H1 (cell line): ENCODE measurements at regions not wholly inside any gene's neighbourhood (a gene's known extent, or its start where the extent isn't known, plus 50 kb on each side); places are given as distances from the start of the nearest gene placed in this dataset.
"Not testable (repeated sequence)": the region's sequence is repeated elsewhere in the genome, so short reads cannot be mapped to it uniquely, and the experiment has no call there.

ENCODE experiments used
- CTCF ChIA-PET: fragments of 300-600 bp; sonication (Branson Sonifier 250); formaldehyde crosslinking; loops from one replicate; lab custom pipeline; 2021; ENCODE audit not compliant: partially characterized antibody; lab: Charles Lee
- POLR2A ChIA-PET: fragments of 300-600 bp; sonication (Branson Sonifier 250); formaldehyde crosslinking; loops from one replicate; lab custom pipeline; 2021; ENCODE audit warnings: inconsistent platforms; ENCODE audit not compliant: partially characterized antibody; lab: Charles Lee
- DNase-seq, 2 experiments: peaks; one replicate each; pipeline versions ENCODE4 v3.0.0 to v3.0.0-alpha.2; 2010 to 2022; ENCODE audit warnings: low spot score in 2 of 2, low read depth in 1 of 2, mixed read lengths in 1 of 2
- FAIRE-seq: peaks from 2 replicates; lab custom pipeline; 2011; peaks lifted over from hg19 to GRCh38; lab: Jason Lieb, UNC
- H2AFZ ChIP-seq: 2 replicates; pipeline ENCODE4 v1.8.1; 2012; ENCODE audit warnings: low read length, inconsistent platforms
- H2AK5ac ChIP-seq: 2 replicates; pipeline ENCODE4 v1.6.1; 2013; ENCODE audit warnings: low read depth, low read length
- H2BK120ac ChIP-seq: replicated peaks from 2 replicates; pipeline ENCODE3; 2013; ENCODE audit warnings: low read depth, low read length, inconsistent platforms
- H2BK12ac ChIP-seq: 2 replicates; pipeline ENCODE4 v1.6.1; 2013; ENCODE audit warnings: low read depth, low read length
- H2BK15ac ChIP-seq: 2 replicates; pipeline ENCODE4 v1.6.1; 2013; ENCODE audit warnings: low read length
- H2BK20ac ChIP-seq: 2 replicates; pipeline ENCODE4 v1.6.1; 2013; ENCODE audit warnings: low read length
- H2BK5ac ChIP-seq: 2 replicates; pipeline ENCODE4 v1.6.1; 2013; ENCODE audit warnings: low read depth, low read length
- H3K14ac ChIP-seq: 2 replicates; pipeline ENCODE4 v1.6.1; 2013; ENCODE audit warnings: inconsistent platforms; ENCODE audit not compliant: insufficient read length
- H3K18ac ChIP-seq: 2 replicates; pipeline ENCODE4 v1.6.1; 2013; ENCODE audit warnings: low read length; ENCODE audit errors: extremely low read depth
- H3K23ac ChIP-seq: 2 replicates; pipeline ENCODE4 v1.6.1; 2013; ENCODE audit warnings: inconsistent platforms; ENCODE audit not compliant: insufficient read length
- H3K23me2 ChIP-seq: 2 replicates; pipeline ENCODE4 v1.6.1; 2013; ENCODE audit warnings: low read depth, low read length
- H3K27ac ChIP-seq: 2 replicates; pipeline ENCODE4 v1.6.1; 2011; ENCODE audit warnings: low read depth, low read length, inconsistent platforms
- H3K27me3 ChIP-seq, 4 experiments: replicated peaks in 1 of 4; 1 replicate in 1 of 4; 2 replicates in 3 of 4; pipeline versions ENCODE4 v1.6.1 to v1.8.1; 2011 to 2013; ENCODE audit warnings: low read length in 3 of 4, mild to moderate bottlenecking in 3 of 4, inconsistent platforms in 2 of 4, mixed read lengths in 2 of 4, moderate library complexity in 1 of 4; ENCODE audit not compliant: control insufficient read depth in 3 of 4, insufficient read depth in 3 of 4; ENCODE audit errors: extremely low read depth in 1 of 4
- H3K36me3 ChIP-seq, 4 experiments: 2 replicates each; pipeline versions ENCODE4 v1.6.1 to v1.8.1; 2011 to 2013; ENCODE audit warnings: mild to moderate bottlenecking in 4 of 4, low read length in 3 of 4, moderate library complexity in 2 of 4, control low read depth in 1 of 4, inconsistent platforms in 1 of 4; ENCODE audit not compliant: insufficient read depth in 4 of 4, control insufficient read depth in 2 of 4
- H3K4ac ChIP-seq: replicated peaks from 2 replicates; pipeline ENCODE3; 2013; ENCODE audit warnings: low read length, low read depth, mixed read lengths, inconsistent platforms; ENCODE audit not compliant: insufficient read length
- H3K4me1 ChIP-seq, 4 experiments: replicated peaks in 1 of 4; 1 replicate in 1 of 4; 2 replicates in 3 of 4; pipeline versions ENCODE4 v1.6.1 to v1.8.1; 2011 to 2013; ENCODE audit warnings: low read length in 3 of 4, inconsistent platforms in 2 of 4, mixed read lengths in 1 of 4; ENCODE audit not compliant: insufficient read depth in 4 of 4, control insufficient read depth in 3 of 4
- H3K4me2 ChIP-seq, 2 experiments: 2 replicates each; pipeline versions ENCODE4 v1.6.1 to v1.8.1; 2011 to 2013; ENCODE audit warnings: low read depth in 2 of 2, low read length in 2 of 2, control low read depth in 1 of 2, inconsistent platforms in 1 of 2, mild to moderate bottlenecking in 1 of 2; ENCODE audit not compliant: insufficient read depth in 1 of 2
- H3K4me3 ChIP-seq, 4 experiments: fragments of 200-600, 300-600 bp in 1 of 4; sonication (generic), shearing (Covaris generic), sonication (Bioruptor Twin) in 1 of 4; 2 replicates each; pipeline versions ENCODE4 v1.5.1 to v1.8.1; 2011 to 2016; ENCODE audit warnings: low read length in 4 of 4, low read depth in 3 of 4, control low read depth in 2 of 4, inconsistent platforms in 2 of 4, mild to moderate bottlenecking in 2 of 4, mixed read lengths in 1 of 4, moderate library complexity in 1 of 4; ENCODE audit not compliant: insufficient read depth in 2 of 4; ENCODE audit errors: extremely low read depth in 1 of 4
- H3K56ac ChIP-seq: replicated peaks from 2 replicates; pipeline ENCODE3; 2013; ENCODE audit warnings: low read depth, mild to moderate bottlenecking, mixed read lengths, low read length, inconsistent platforms; ENCODE audit not compliant: insufficient read length
- H3K79me1 ChIP-seq: 2 replicates; pipeline ENCODE4 v1.6.1; 2013; ENCODE audit warnings: low read depth, low read length, control low read depth
- H3K79me2 ChIP-seq, 2 experiments: 2 replicates each; pipeline versions ENCODE4 v1.6.1 to v1.8.1; 2012 to 2013; ENCODE audit warnings: low read length in 2 of 2, mild to moderate bottlenecking in 2 of 2, inconsistent platforms in 1 of 2; ENCODE audit not compliant: insufficient read depth in 2 of 2, control insufficient read depth in 1 of 2
- H3K9ac ChIP-seq, 4 experiments: replicated peaks in 1 of 4; 1 replicate in 1 of 4; 2 replicates in 3 of 4; pipeline versions ENCODE4 v1.6.1 to v1.8.1; 2011 to 2013; ENCODE audit warnings: low read depth in 3 of 4, low read length in 3 of 4, control low read depth in 2 of 4, mild to moderate bottlenecking in 2 of 4, moderate library complexity in 2 of 4, inconsistent platforms in 1 of 4; ENCODE audit errors: extremely low read depth in 1 of 4
- H3K9me3 ChIP-seq, 2 experiments: 2 replicates each; pipeline versions ENCODE4 v1.6.1 to v1.8.1; 2012 to 2013; ENCODE audit warnings: mild to moderate bottlenecking in 2 of 2, moderate library complexity in 2 of 2, control low read depth in 1 of 2, inconsistent platforms in 1 of 2, low read depth in 1 of 2, low read length in 1 of 2, mixed read lengths in 1 of 2; ENCODE audit not compliant: insufficient read depth in 2 of 2
- H4K20me1 ChIP-seq, 2 experiments: replicated peaks in 1 of 2; 2 replicates each; pipeline versions ENCODE3 to v1.8.1; 2011 to 2013; ENCODE audit warnings: inconsistent platforms in 2 of 2, low read length in 2 of 2, mild to moderate bottlenecking in 1 of 2; ENCODE audit not compliant: insufficient read depth in 2 of 2, control insufficient read depth in 1 of 2
- H4K5ac ChIP-seq: 2 replicates; pipeline ENCODE4 v1.6.1; 2013; ENCODE audit warnings: low read length, low read depth, mixed read lengths, inconsistent platforms; ENCODE audit not compliant: insufficient read length
- H4K8ac ChIP-seq: 2 replicates; pipeline ENCODE4 v1.8.0; 2013; ENCODE audit warnings: mild to moderate bottlenecking, moderate library complexity, low read length, inconsistent platforms; ENCODE audit not compliant: insufficient read depth; ENCODE audit errors: extremely low read depth
- H4K91ac ChIP-seq: replicated peaks from 2 replicates; pipeline ENCODE3; 2013; ENCODE audit warnings: low read length, mixed read lengths, inconsistent platforms; ENCODE audit not compliant: insufficient read length
- EP300 ChIP-seq, 2 experiments: IDR thresholded peaks; 1 replicate in 1 of 2; 2 replicates in 1 of 2; pipeline ENCODE4 v1.6.1; 2011 to 2012; ENCODE audit warnings: low read depth in 2 of 2, low read length in 2 of 2, mild to moderate bottlenecking in 2 of 2, borderline replicate concordance in 1 of 2, inconsistent platforms in 1 of 2, moderate library complexity in 1 of 2
- KDM4A ChIP-seq: IDR thresholded peaks from one replicate; pipeline ENCODE4 v1.7.1; 2012; ENCODE audit warnings: low read depth, mild to moderate bottlenecking, moderate library complexity, low read length, inconsistent platforms; ENCODE audit not compliant: severe bottlenecking
- WGBS, 2 experiments: shearing (Covaris generic) in 1 of 2; methylation state at CpG; one replicate each; pipeline versions ENCODE4 v1.1.6 to v1.1.7; 2013 to 2015; ENCODE audit warnings: low lambda C conversion rate in 2 of 2, mixed read lengths in 2 of 2, inconsistent platforms in 1 of 2, low coverage in 1 of 2, missing lambda C conversion rate in 1 of 2; ENCODE audit not compliant: insufficient replicate concordance in 2 of 2, insufficient coverage in 1 of 2, insufficient read length in 1 of 2; ENCODE audit errors: extremely low coverage in 1 of 2, missing lambda C conversion rate in 1 of 2; 5-methylcytosine and 5-hydroxymethylcytosine counted together

- H2BK12ac ChIP-seq = no peak overlapping the region
Observed at GRCh38 chr6:76495909-76496308, 423.4 kb upstream of the IMPG1 start.

DNA sequence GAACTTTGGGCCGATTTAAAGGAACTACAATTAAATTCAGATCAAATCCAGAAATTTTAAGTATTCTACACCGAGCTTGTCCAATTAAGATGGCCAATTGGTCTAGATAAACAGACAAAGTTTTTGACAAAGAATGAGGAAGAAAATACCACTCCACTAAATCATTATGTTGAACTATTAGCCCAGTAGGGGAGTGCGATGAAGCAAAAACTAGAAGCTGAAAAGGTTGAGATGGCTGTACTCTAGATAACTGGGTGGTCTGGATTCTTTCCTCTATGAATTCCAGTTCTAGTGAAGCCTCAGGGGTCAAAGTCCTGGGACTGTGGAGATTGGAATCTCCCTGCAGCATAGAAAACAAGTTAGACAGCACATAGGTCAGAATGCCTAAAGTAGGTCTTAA lies 418.9 kb upstream of the IMPG1 start:
- H3K4ac ChIP-seq, H3K18ac ChIP-seq, H3K23ac ChIP-seq, H2AFZ ChIP-seq, H3K23me2 ChIP-seq, H3K36me3 ChIP-seq, H2BK12ac ChIP-seq, H3K14ac ChIP-seq, H3K4me3 ChIP-seq, CTCF ChIA-PET, H3K9me3 ChIP-seq, H2BK15ac ChIP-seq, H2AK5ac ChIP-seq, H3K4me1 ChIP-seq, H3K79me1 ChIP-seq, H3K79me2 ChIP-seq, POLR2A ChIA-PET, H3K4me2 ChIP-seq, H2BK20ac ChIP-seq, FAIRE-seq, H3K9ac ChIP-seq, H4K8ac ChIP-seq, H4K5ac ChIP-seq, H4K20me1 ChIP-seq, H3K56ac ChIP-seq, H2BK5ac ChIP-seq, H3K27me3 ChIP-seq, H3K27ac ChIP-seq, DNase-seq, H2BK120ac ChIP-seq, H4K91ac ChIP-seq: not testable (repeated sequence)
- 74% methylated on average over 3 of the region's 3 CpGs; no CpG with 5 or more reads in 1 of the 2 experiments for WGBS, 2 experiments

More at GRCh38 chr6:76495909-76496308, 423.4 kb upstream of the IMPG1 start:
- H3K23me2 ChIP-seq = no peaks in the 10 kb centered on the region
- H2BK20ac ChIP-seq = no peak overlapping the region
- no peaks in the 10 kb centered on the region for H4K20me1 ChIP-seq
- H3K9me3 ChIP-seq = peaks cover 0 to 7% of the 10 kb centered on the region in 2 experiments; a peak in 3 of 4 replicates
- H3K4ac ChIP-seq = no peak overlapping the region
- H3K27ac ChIP-seq = no peak overlapping the region
- H2BK15ac ChIP-seq = no peak overlapping the region
- no peak overlapping the region for H4K5ac ChIP-seq
- H3K36me3 ChIP-seq = no peaks in the 10 kb centered on the region
- H2AK5ac ChIP-seq = no peak overlapping the region
- H2BK5ac ChIP-seq = no peak overlapping the region
- CTCF ChIA-PET = no interaction called here
- no peaks in the 10 kb centered on the region for H3K79me1 ChIP-seq
- no peak overlapping the region for H4K91ac ChIP-seq
- FAIRE-seq (no peak), DNase-seq (peak in 1 of 2 experiments; percentile 53)
- TF ChIP-seq EP300 (IDR thresholded peaks at IDR 0.05; ENCODE audit: borderline replicate concordance in 1 of 2, low read depth in 2 of 2, low read length in 2 of 2) (peak in 1 of 2 experiments; percentile 92; a peak in 1 of 3 replicates), KDM4A (no peak)
- H3K18ac ChIP-seq = no peak overlapping the region
- H3K4me3 ChIP-seq = no peak overlapping the region
- no peak overlapping the region for H3K4me2 ChIP-seq
- H3K23ac ChIP-seq = no peak overlapping the region
- H4K8ac ChIP-seq = no peak overlapping the region
- no peaks in the 10 kb centered on the region for H3K79me2 ChIP-seq
- H3K27me3 ChIP-seq = no peaks in the 10 kb centered on the region
- no peaks in the 10 kb centered on the region for H3K4me1 ChIP-seq
- no peak overlapping the region for H3K56ac ChIP-seq
- POLR2A ChIA-PET = no interaction called here
- no peak overlapping the region for H3K14ac ChIP-seq
- no peak overlapping the region for H2AFZ ChIP-seq
- 98% methylated on average over 2 of the region's 2 CpGs; no CpG with 5 or more reads in 1 of the 2 experiments for WGBS, 2 experiments
- H2BK120ac ChIP-seq = no peak overlapping the region
- H3K9ac ChIP-seq = no peak overlapping the region
